HG02623 (cell line): ENCODE measurements at regions not wholly inside any gene's neighbourhood (a gene's known extent, or its start where the extent isn't known, plus 50 kb on each side); places are given as distances from the start of the nearest gene placed in this dataset.

Experiments used
- ATAC-seq: cut with Tn5 transposase; IDR thresholded peaks from one replicate; pipeline ENCODE4 v1.9.1; 2021; ENCODE audit warnings: moderate library complexity; ENCODE audit not compliant: unreplicated experiment

DNA sequence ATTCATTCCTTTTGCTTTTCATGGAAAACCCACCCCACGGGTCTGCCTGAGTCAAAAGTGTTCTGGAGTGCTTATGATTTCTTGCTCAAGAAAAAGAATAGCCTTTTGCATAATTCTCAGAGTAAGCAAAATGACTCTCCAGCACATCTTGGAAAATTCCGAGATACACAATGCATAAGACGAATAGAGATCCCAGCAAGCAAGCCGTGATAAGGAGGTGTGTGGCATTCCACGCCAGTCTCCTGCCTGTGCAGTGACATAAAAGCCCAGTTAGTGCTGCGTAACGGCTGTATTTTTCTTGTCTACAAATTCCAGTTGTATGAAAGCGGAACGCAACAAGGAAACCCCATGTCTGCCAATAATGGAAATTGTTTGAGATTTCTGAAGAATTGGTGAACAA is 237.9 kb upstream of the GATB start:
- ATAC-seq, result no peak

DNA sequence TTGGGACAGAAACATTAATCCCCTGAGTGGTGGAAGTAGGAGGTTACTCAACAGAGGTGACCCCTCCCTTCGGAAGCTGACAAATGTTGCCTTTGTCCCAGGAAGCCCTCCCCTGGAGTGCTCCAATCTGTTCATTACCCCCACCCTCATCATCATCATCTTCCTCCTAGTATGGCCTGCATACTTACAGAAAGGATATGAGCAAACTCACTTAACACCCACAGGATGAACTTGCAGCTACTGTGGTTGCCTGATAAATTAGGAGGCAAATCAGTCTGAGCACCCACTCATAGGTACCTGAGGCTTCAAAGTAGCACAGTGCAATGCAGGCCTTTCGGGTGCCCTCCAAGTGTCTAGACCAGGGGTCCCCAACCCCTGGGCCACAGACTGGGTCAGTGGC is 236.7 kb upstream of the GATB start:
- no peak for ATAC-seq

DNA sequence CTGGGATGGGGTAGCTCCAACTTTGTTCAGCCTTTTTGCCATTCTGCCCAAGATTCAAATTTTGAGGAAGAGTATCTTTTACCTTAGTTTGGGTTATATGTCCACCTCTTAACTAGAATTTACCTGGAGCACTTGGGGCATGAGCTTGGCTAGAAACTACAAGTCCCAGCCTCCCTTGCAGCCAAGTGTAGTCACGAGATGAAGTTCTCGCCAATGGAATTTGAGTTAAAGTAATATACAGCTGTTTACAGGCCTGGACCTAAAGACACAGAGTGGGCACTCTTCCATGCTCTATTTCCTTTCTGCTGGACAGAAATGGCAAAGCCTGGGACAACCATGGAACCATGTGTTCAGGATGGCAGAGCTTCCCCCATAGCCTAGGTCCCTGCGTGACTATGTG is 233.6 kb upstream of the GATB start:
- ATAC-seq, result no peak

DNA sequence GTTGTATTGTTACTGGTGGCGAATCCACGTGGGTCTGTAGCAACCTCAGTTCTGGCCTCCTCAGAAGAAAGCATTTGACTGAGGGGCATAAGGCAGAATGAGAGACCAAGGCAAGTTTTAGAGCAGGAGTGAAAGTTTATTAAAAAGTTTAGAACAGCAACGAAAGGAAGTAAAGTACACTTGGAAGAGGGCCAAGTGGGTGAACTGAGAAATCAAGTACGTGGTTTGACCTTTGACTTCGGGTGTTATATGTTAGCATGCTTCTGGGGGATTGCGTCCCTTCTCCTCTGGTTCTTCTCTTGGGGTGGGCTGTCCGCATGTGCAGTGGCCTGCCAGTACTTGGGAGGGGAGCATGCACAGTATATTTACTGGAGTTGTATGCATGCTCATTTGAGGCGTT is 232.7 kb upstream of the GATB start:
- ATAC-seq, result no peak

DNA sequence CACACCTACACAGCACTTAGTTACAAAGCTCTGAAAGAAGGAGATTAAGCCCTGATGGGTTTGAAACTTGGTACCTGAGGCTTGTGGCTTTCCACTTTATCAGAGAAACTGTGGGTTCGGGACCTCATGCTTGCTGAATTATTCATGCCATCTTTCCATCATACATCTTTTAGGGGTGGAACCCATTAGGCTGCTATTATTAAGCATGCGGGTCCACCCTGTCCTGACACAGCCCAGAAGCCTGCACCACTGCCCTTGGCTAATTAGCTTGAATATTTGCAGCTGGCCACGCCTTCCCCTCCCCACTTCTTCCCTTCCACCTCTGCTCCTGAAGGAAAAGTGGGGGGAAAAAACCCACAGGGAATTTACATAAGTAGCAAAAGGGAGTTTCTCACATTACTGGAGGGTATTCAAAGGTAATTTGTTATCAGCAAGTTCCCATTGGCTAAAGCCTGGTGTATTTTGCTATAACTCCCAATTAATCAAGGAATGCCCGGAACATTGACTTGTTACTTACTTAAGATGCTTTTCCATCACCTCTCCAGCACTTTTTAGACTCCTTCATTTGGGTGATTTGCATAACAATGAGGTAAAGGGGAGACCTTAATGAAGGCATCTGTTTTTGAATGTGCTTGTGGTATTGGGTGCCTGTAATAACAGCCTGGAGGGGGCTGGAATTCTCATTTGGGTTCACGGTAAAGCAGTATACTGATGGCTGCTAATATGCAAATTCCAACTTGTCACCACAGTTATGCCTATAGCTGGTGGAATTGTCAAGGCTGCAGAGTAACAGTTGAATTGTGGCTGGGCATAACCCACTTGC is 231.7 kb upstream of the GATB start:
- no peak for ATAC-seq

DNA sequence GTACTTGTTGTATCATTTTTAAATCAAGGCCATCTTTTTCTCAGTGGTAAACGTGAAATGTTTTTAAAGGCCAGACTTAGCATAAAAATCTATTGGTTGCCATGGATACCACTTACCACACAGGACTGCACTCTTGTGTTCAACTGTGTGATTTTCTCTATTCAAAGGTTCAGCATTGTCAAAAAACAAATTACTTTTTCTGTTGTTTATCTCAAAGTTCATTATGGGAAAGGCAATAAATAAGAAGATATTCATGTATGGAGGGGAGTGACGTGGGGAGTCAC is 231.0 kb upstream of the GATB start:
- ATAC-seq, result no peak

DNA sequence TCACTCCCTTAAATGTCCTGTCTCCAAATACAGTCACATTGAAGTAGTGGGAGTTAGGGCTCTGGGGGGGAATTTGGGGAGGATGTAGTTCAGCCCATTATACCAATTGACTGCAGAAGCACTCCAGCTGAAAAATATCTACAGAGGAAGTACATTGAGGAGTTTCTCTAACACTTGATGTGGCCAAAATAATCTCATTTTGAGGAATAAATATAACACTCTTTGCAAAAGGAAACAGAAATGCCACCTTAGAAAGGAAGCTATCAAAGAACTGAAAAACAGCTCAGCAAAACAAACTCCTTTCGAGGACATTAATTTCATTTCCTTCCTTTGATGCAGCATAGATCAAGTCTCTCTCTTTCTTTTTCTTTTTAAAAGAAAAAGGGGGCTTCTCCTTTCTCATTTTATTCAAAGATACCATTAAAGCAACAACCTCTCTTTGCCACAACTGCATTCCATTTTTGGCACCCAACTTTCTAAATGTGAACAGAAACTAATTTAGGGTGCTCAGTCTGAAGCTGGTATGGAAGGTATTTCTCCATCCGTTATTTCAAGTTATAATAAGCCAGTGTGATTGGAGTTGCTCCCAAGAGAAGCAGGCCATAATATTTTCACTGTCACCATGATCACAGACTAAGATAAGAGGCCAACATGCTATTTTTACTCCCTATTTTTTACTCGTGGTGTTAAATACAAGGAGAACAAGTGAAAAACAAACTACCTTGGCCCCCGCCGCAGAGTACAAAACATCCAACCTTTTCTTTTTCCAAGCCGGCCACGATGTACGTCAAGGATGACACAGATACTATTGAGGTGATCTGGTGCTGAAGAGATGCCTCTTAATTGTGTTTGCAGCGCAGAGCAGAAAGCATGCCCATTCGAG is 230.4 kb upstream of the GATB start:
- ATAC-seq, result no peak

DNA sequence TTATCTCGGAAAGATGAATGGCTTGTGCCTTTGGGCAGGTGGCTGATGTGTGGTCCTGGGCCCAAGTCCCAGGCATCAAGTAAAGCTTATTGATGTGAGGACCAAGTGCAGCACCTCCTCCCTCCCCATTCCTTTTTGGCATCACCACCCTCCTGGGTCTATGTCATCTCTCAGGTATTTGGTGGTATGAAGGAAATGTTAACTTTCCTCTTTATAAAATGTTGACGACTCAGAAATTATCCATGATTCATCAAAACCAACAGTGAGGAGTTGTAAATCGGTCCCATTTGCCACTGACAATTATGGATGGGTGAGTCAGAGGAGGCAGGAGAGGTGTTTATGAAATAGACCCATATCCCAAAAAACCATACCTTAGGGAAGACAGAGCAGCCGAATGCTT is 229.4 kb upstream of the GATB start:
- no peak for ATAC-seq

DNA sequence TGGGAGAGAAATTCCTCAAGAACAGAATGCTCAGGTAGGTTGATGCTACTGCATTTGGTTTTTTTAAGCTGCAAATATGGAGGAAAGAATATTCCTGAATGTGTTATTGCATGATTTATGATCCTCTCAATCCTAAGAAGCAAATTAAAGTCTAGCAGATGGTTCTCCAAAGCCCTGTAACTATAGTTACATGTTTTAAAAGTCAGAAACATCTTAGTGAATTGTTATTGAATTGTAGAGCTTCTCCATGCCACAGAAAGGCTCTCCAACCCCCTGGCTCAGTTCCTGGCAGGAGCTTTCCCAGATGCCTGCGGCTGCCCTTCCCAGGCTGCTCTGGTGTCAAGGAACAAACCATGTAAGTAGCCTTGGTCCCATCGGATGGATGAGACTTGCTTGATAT is 227.8 kb upstream of the GATB start:
- ATAC-seq, result no peak

DNA sequence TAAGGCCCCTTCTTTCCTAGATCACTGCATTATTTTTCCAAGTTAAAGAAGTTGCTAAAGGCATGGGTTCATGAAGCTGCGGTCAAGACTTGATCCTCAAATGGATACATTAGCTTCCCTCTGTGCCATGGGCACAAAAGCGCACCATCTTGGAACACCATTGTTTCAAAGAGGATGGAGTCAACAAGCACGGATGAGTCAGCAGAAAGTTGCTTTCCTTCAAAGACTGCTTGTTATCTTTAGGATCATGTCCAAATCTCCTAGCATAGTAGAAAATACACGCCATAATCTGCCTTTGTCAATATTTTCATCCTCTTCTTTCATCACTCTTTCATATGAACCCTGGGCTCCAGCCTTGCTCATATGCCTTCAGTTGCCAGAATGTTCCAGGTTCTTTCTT is 226.8 kb upstream of the GATB start:
- ATAC-seq, result no peak

DNA sequence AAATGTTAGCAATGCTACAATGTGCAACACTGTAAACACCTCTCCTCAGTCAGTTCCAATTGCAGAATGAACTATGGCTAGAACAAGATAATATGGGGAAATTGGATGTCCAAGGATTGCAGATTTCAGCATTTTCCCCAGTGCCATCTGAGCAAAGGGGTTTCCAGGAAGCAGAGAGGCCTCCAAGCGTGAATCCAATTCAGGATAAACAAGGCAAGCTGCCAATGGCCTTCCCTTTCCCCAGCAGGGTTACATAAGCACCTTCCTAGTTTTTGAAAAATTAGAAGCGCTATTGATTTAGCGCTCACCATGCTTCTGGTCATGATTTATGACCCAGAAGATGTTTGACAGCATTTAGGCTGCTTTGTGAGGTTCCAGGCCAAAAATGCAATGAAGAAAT is 223.0 kb upstream of the GATB start:
- ATAC-seq, result no peak

DNA sequence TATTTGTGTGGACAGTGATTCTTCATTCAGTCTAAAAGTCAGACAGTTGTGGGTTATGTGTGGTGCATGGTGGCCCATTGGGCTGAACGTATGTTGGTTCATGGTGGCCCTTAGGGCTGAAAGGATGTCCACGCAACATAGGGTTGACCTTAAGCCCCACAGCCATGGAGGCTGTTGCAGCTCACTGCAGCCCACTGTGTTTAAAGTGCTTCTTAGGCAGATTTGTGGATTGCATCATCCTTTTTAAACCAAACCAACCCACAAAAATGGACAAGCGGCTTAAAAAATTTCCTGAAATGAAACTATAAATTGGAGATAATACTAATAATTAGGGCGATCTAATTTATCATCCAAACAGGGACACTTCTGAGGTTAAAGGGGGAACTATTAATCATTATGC is 219.0 kb upstream of the GATB start:
- no peak for ATAC-seq

DNA sequence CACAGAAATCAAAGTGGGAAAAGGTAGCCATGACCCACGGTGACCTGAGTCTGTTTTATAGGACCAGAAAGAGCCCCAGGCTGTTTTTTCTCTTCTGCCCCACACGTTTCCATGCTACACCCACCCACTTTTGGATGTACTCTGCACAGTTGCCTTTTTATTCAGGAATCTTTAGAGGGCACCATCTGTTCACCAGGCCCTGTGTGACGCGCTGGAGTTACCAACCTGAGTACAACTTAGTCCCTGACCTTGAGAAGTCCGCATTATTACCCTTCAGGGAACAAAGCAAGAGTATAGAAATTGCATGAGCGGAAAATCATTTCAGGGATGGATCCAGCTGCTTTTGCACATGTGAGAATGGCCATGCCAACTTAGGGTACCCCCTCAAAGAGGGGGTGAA is 207.8 kb upstream of the GATB start:
- ATAC-seq, result no peak

DNA sequence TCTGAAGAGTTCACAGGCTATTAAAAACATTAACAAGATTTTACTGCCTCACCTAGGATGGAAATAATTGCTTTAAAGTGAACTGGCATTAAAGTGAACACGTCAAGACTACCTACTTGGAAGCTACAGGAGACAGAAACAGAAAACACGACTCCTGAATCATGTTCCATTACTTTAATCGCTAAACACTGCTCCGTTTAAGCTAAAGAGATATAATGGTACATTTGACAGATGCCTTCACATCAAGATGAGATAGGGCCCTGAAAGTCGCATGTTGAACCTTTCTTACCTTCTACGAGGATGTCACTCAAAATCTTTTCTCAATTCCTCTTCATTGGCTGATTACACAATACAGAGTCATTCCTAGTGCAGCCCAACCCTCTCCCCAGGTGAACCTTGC is 206.3 kb upstream of the GATB start:
- ATAC-seq, result no peak

DNA sequence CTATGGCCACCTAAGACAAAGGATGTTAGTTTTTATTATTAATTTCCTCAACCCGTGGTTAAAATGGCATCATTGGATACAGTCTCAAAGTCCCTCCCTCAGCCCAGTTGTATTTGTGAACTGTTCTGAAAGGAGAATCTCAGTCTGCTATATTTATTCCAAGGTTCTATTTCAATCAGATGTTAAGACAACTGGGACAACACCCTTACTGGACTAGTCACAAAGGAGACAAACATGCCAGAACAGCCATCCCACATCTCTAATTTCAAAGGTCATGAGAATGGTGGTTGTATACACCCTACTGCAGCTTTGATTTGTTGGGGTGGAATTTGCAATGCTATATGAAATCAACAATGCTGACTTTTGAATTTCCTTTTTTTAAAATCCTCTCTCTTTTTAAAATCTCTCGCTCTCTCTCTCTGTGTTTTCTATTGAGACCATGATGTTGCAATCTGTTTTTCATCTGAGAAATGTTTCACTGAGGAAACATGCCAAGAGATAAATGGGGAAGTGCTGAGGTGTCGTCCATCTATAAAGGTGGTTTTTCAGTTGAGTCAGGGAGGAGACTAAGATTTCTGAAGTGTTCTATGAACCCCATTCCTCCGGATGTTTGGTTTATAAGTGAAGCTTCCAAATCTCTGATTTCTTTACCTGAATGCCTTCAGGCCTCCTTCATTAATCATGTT is 201.5 kb upstream of the GATB start:
- no peak for ATAC-seq

DNA sequence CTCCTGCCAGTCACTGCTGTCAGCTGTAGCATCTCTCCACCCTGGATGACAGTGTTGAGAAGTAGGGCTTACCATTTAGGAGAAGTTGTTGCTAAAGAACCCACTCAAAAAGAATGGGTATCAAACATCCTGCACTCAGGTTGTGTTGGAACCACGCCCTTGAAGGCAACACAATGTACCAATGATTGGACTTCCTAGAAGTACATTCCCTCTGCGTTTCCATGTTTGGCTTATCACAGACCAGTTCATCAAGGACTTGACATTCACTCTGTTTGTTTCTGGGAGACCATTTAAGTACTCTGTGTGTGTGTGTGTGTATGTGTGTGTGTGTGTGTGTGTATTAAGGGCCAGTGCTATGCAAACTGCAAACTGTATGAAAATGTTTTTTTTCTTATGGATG is 200.6 kb upstream of the GATB start:
- no peak for ATAC-seq

DNA sequence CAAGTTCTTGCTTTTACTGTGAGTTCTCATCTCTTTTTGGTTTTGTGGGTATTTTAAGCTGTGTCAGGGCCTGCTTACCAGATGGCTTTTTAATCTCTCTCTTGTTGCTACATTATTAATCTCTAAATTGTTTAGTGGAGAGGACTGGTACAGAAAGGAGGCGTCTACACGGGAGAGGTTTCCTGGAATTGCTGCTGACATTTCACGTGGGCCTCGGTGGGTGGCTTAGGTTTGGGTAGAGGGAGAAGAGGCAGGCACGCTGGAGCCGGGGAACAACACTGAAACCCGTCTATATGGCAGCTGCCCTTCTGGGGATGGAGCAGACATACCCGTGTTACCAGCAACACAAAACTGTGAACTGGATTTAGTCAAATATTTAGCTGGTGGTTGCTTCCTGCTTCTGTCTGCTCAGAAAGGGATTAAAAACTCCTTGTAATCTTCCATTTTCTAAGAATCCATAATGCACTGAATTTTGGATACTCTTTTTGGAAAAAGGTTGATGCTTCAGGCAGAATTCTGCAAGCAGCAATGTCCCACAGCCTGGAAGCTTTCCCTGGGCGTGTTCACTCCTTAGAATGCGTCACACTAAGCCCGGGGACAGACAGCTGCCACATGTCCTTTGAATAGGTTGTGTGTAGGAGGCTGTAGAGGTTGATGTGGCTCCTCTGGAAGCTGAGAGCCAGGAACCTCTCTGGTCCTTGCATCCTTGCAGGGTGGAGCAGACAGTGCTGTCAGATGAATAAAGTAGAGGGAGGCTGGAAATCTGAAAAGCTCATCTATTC is 199.8 kb upstream of the GATB start:
- ATAC-seq, result no peak

DNA sequence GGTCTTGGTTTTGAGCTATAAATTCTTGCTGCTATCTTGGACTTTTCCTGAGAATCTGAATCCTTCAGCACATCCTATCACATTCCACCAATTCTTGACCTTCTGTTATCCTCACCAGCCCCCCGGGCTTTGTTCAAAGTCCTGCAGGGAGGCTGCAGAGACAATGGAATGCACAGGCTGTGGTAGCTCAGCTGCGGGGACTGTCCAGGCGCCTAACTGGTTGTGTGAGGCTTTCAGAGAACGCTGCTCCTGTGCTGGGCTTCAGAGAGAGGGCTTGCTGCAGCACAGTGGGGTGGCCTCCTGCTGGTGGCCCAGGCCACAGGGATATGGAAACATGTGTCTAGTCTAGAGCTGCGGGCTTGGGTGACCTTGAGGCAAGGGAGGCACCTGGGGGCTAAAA is 196.3 kb upstream of the GATB start:
- no peak for ATAC-seq

DNA sequence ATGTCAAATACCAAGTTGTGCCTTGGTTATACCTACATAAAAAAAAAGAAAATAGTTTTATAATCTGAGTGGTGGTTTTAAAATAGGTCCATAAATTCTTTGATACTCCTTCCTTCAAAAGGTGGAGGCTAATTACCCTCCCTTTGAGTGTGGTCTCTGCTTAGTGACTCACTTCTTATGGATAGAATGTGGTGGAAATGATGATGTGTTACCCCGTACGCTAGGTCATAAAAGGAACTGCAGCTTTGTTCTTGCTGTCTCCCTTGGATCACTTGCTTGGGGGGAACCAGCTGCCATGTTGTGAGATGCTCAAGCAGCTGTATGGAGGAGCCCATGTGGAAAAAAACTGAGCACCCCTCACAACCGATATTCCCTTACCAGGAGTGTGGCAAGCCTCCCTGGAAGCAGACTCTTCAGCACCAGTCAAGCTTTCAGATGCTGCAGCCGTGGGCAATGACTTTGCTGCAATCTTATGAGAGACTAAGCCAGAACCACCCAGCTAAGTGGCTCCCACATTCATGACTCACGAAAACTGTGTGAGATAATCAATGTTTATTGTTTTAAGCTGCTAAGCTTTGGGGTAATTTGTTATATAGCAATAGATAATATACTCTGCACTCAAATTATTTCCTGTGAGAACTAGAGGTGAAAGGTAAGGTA is 195.0 kb upstream of the GATB start:
- no peak for ATAC-seq

DNA sequence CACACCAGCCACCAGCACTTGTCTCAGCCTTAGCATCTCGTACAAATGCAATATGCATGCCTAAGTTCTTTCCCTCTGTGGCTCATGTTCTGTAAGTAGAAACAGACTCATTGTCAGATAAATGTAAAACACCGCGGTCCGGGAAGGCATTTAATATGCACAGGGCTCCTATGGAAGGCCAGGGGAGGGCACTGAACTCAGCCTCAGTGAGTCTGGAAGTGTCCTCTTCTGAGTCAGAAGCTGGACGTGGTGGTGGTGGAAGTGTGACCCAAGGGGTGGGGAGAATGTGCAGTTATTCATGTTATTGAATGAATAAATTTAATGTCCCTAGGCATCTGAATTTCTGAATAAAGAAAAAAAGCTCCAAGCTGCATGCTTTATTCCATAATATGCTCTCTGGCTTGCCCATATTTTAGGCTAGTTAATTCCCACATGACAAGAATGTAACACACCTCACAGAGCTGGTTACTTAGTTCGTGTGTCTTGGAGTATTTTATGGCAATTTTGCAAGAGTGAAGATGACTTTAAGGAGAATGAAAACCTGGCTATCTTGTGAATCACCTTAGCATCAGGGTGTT is 193.1 kb upstream of the GATB start:
- ATAC-seq, result no peak
